ENCODE measurements at regions not wholly inside any gene's neighbourhood (a gene's known extent, or its start where the extent isn't known, plus 50 kb on each side); places are given as distances from the start of the nearest gene placed in this dataset.

- H3K4me3 ChIP-seq (ENCODE audit: low read depth in 1 of 2, low read length in 2 of 2): no peak overlapping the region
- H3K9ac ChIP-seq (ENCODE audit: low read depth in 1 of 2, low read length in 2 of 2): no peak overlapping the region
- H3K27ac ChIP-seq (ENCODE audit: low read depth, low read length): no peak overlapping the region
- H3K4me1 ChIP-seq (ENCODE audit: control insufficient read depth in 1 of 2, insufficient read depth in 2 of 2, low read length in 2 of 2): no peaks in the 10 kb centered on the region
- no peaks in the 10 kb centered on the region for H3K27me3 ChIP-seq (ENCODE audit: control insufficient read depth in 1 of 2, insufficient read depth in 2 of 2, low read length in 2 of 2)
- H3K36me3 ChIP-seq (ENCODE audit: control insufficient read depth in 1 of 2, insufficient read depth in 2 of 2, low read length in 2 of 2): no peaks in the 10 kb centered on the region
- no peaks in the 10 kb centered on the region for H3K9me3 ChIP-seq (ENCODE audit: control insufficient read depth in 1 of 2, low read length in 2 of 2)
Measured at GRCh38 chr5:14090755-14091154, 52.4 kb upstream of the TRIO start.

GRCh38 chr5:14090290-14090689 is 52.9 kb upstream of the TRIO start:
- no peaks in the 10 kb centered on the region for H3K27me3 ChIP-seq (ENCODE audit: control insufficient read depth in 1 of 2, insufficient read depth in 2 of 2, low read length in 2 of 2)
- no peaks in the 10 kb centered on the region for H3K4me1 ChIP-seq (ENCODE audit: control insufficient read depth in 1 of 2, insufficient read depth in 2 of 2, low read length in 2 of 2)
- H3K9me3 ChIP-seq (ENCODE audit: control insufficient read depth in 1 of 2, low read length in 2 of 2): no peaks in the 10 kb centered on the region
- H3K36me3 ChIP-seq (ENCODE audit: control insufficient read depth in 1 of 2, insufficient read depth in 2 of 2, low read length in 2 of 2): no peaks in the 10 kb centered on the region
- no peak overlapping the region for H3K4me3 ChIP-seq (ENCODE audit: low read depth in 1 of 2, low read length in 2 of 2)
- H3K27ac ChIP-seq (ENCODE audit: low read depth, low read length): no peak overlapping the region
- H3K9ac ChIP-seq (ENCODE audit: low read depth in 1 of 2, low read length in 2 of 2): no peak overlapping the region

GRCh38 chr5:14089198-14089597 is 53.9 kb upstream of the TRIO start:
- H3K36me3 ChIP-seq (ENCODE audit: control insufficient read depth in 1 of 2, insufficient read depth in 2 of 2, low read length in 2 of 2): no peaks in the 10 kb centered on the region
- no peaks in the 10 kb centered on the region for H3K4me1 ChIP-seq (ENCODE audit: control insufficient read depth in 1 of 2, insufficient read depth in 2 of 2, low read length in 2 of 2)
- no peak overlapping the region for H3K4me3 ChIP-seq (ENCODE audit: low read depth in 1 of 2, low read length in 2 of 2)
- H3K9ac ChIP-seq (ENCODE audit: low read depth in 1 of 2, low read length in 2 of 2): no peak overlapping the region
- no peaks in the 10 kb centered on the region for H3K27me3 ChIP-seq (ENCODE audit: control insufficient read depth in 1 of 2, insufficient read depth in 2 of 2, low read length in 2 of 2)
- H3K27ac ChIP-seq (ENCODE audit: low read depth, low read length): no peak overlapping the region
- H3K9me3 ChIP-seq (ENCODE audit: control insufficient read depth in 1 of 2, low read length in 2 of 2): no peaks in the 10 kb centered on the region

- Histone ChIP-seq H3K4me1 (ENCODE audit: control insufficient read depth in 1 of 2, insufficient read depth in 2 of 2, low read length in 2 of 2) (no peaks in the 10 kb centered on the region), H3K27me3 (ENCODE audit: control insufficient read depth in 1 of 2, insufficient read depth in 2 of 2, low read length in 2 of 2) (no peaks in the 10 kb centered on the region), H3K4me3 (ENCODE audit: low read depth in 1 of 2, low read length in 2 of 2) (no peak overlapping the region)
Measured at GRCh38 chr5:14086261-14086660, 56.9 kb upstream of the TRIO start.

GRCh38 chr5:14082973-14083372 is 60.2 kb upstream of the TRIO start:
- Histone ChIP-seq H3K27ac (ENCODE audit: low read depth, low read length) (no peak overlapping the region), H3K9ac (ENCODE audit: low read depth in 1 of 2, low read length in 2 of 2) (no peak overlapping the region), H3K4me1 (ENCODE audit: control insufficient read depth in 1 of 2, insufficient read depth in 2 of 2, low read length in 2 of 2) (no peaks in the 10 kb centered on the region), H3K4me3 (ENCODE audit: low read depth in 1 of 2, low read length in 2 of 2) (no peak overlapping the region), H3K27me3 (ENCODE audit: control insufficient read depth in 1 of 2, insufficient read depth in 2 of 2, low read length in 2 of 2) (no peaks in the 10 kb centered on the region), H3K9me3 (ENCODE audit: control insufficient read depth in 1 of 2, low read length in 2 of 2) (no peaks in the 10 kb centered on the region), H3K36me3 (ENCODE audit: control insufficient read depth in 1 of 2, insufficient read depth in 2 of 2, low read length in 2 of 2) (no peaks in the 10 kb centered on the region)

More at GRCh38 chr5:14086261-14086660, 56.9 kb upstream of the TRIO start:
- H3K36me3 ChIP-seq (ENCODE audit: control insufficient read depth in 1 of 2, insufficient read depth in 2 of 2, low read length in 2 of 2): no peaks in the 10 kb centered on the region
- H3K9ac ChIP-seq (ENCODE audit: low read depth in 1 of 2, low read length in 2 of 2): no peak overlapping the region
- no peaks in the 10 kb centered on the region for H3K9me3 ChIP-seq (ENCODE audit: control insufficient read depth in 1 of 2, low read length in 2 of 2)
- H3K27ac ChIP-seq (ENCODE audit: low read depth, low read length): no peak overlapping the region

- Histone ChIP-seq H3K27me3 (ENCODE audit: control insufficient read depth in 1 of 2, insufficient read depth in 2 of 2, low read length in 2 of 2) (no peaks in the 10 kb centered on the region), H3K9ac (ENCODE audit: low read depth in 1 of 2, low read length in 2 of 2) (no peak overlapping the region), H3K4me3 (ENCODE audit: low read depth in 1 of 2, low read length in 2 of 2) (no peak overlapping the region), H3K9me3 (ENCODE audit: control insufficient read depth in 1 of 2, low read length in 2 of 2) (no peaks in the 10 kb centered on the region), H3K36me3 (ENCODE audit: control insufficient read depth in 1 of 2, insufficient read depth in 2 of 2, low read length in 2 of 2) (no peaks in the 10 kb centered on the region), H3K4me1 (ENCODE audit: control insufficient read depth in 1 of 2, insufficient read depth in 2 of 2, low read length in 2 of 2) (no peaks in the 10 kb centered on the region), H3K27ac (ENCODE audit: low read depth, low read length) (no peak overlapping the region)
Measured at GRCh38 chr5:14082523-14082922, 60.6 kb upstream of the TRIO start.

- H3K36me3 ChIP-seq (ENCODE audit: control insufficient read depth in 1 of 2, insufficient read depth in 2 of 2, low read length in 2 of 2): no peaks in the 10 kb centered on the region
- no peaks in the 10 kb centered on the region for H3K9me3 ChIP-seq (ENCODE audit: control insufficient read depth in 1 of 2, low read length in 2 of 2)
- H3K27ac ChIP-seq (ENCODE audit: low read depth, low read length): no peak overlapping the region
- no peaks in the 10 kb centered on the region for H3K4me1 ChIP-seq (ENCODE audit: control insufficient read depth in 1 of 2, insufficient read depth in 2 of 2, low read length in 2 of 2)
- no peaks in the 10 kb centered on the region for H3K27me3 ChIP-seq (ENCODE audit: control insufficient read depth in 1 of 2, insufficient read depth in 2 of 2, low read length in 2 of 2)
- no peak overlapping the region for H3K4me3 ChIP-seq (ENCODE audit: low read depth in 1 of 2, low read length in 2 of 2)
- no peak overlapping the region for H3K9ac ChIP-seq (ENCODE audit: low read depth in 1 of 2, low read length in 2 of 2)
Measured at GRCh38 chr5:14081791-14082190, 61.4 kb upstream of the TRIO start.

GRCh38 chr5:14078716-14079115 is 64.4 kb upstream of the TRIO start:
- Histone ChIP-seq H3K4me3 (ENCODE audit: low read depth in 1 of 2, low read length in 2 of 2) (no peak overlapping the region), H3K27me3 (ENCODE audit: control insufficient read depth in 1 of 2, insufficient read depth in 2 of 2, low read length in 2 of 2) (no peaks in the 10 kb centered on the region), H3K9me3 (ENCODE audit: control insufficient read depth in 1 of 2, low read length in 2 of 2) (no peaks in the 10 kb centered on the region), H3K9ac (ENCODE audit: low read depth in 1 of 2, low read length in 2 of 2) (no peak overlapping the region), H3K36me3 (ENCODE audit: control insufficient read depth in 1 of 2, insufficient read depth in 2 of 2, low read length in 2 of 2) (no peaks in the 10 kb centered on the region), H3K4me1 (ENCODE audit: control insufficient read depth in 1 of 2, insufficient read depth in 2 of 2, low read length in 2 of 2) (no peaks in the 10 kb centered on the region), H3K27ac (ENCODE audit: low read depth, low read length) (no peak overlapping the region)

- H3K9ac ChIP-seq (ENCODE audit: low read depth in 1 of 2, low read length in 2 of 2): no peak overlapping the region
- H3K36me3 ChIP-seq (ENCODE audit: control insufficient read depth in 1 of 2, insufficient read depth in 2 of 2, low read length in 2 of 2): no peaks in the 10 kb centered on the region
- H3K9me3 ChIP-seq (ENCODE audit: control insufficient read depth in 1 of 2, low read length in 2 of 2): no peaks in the 10 kb centered on the region
- no peaks in the 10 kb centered on the region for H3K27me3 ChIP-seq (ENCODE audit: control insufficient read depth in 1 of 2, insufficient read depth in 2 of 2, low read length in 2 of 2)
- H3K4me1 ChIP-seq (ENCODE audit: control insufficient read depth in 1 of 2, insufficient read depth in 2 of 2, low read length in 2 of 2): no peaks in the 10 kb centered on the region
- no peak overlapping the region for H3K27ac ChIP-seq (ENCODE audit: low read depth, low read length)
- no peak overlapping the region for H3K4me3 ChIP-seq (ENCODE audit: low read depth in 1 of 2, low read length in 2 of 2)
Measured at GRCh38 chr5:14077501-14077900, 65.6 kb upstream of the TRIO start.

GRCh38 chr5:14076561-14076960 is 66.6 kb upstream of the TRIO start:
- no peaks in the 10 kb centered on the region for H3K4me1 ChIP-seq (ENCODE audit: control insufficient read depth in 1 of 2, insufficient read depth in 2 of 2, low read length in 2 of 2)
- H3K9ac ChIP-seq (ENCODE audit: low read depth in 1 of 2, low read length in 2 of 2): no peak overlapping the region
- no peaks in the 10 kb centered on the region for H3K36me3 ChIP-seq (ENCODE audit: control insufficient read depth in 1 of 2, insufficient read depth in 2 of 2, low read length in 2 of 2)
- H3K27ac ChIP-seq (ENCODE audit: low read depth, low read length): no peak overlapping the region
- no peaks in the 10 kb centered on the region for H3K9me3 ChIP-seq (ENCODE audit: control insufficient read depth in 1 of 2, low read length in 2 of 2)
- no peaks in the 10 kb centered on the region for H3K27me3 ChIP-seq (ENCODE audit: control insufficient read depth in 1 of 2, insufficient read depth in 2 of 2, low read length in 2 of 2)
- H3K4me3 ChIP-seq (ENCODE audit: low read depth in 1 of 2, low read length in 2 of 2): no peak overlapping the region

GRCh38 chr5:14075937-14076336 is 67.2 kb upstream of the TRIO start:
- Histone ChIP-seq H3K36me3 (ENCODE audit: control insufficient read depth in 1 of 2, insufficient read depth in 2 of 2, low read length in 2 of 2) (no peaks in the 10 kb centered on the region), H3K9ac (ENCODE audit: low read depth in 1 of 2, low read length in 2 of 2) (no peak overlapping the region), H3K4me1 (ENCODE audit: control insufficient read depth in 1 of 2, insufficient read depth in 2 of 2, low read length in 2 of 2) (no peaks in the 10 kb centered on the region), H3K4me3 (ENCODE audit: low read depth in 1 of 2, low read length in 2 of 2) (no peak overlapping the region), H3K27me3 (ENCODE audit: control insufficient read depth in 1 of 2, insufficient read depth in 2 of 2, low read length in 2 of 2) (no peaks in the 10 kb centered on the region), H3K9me3 (ENCODE audit: control insufficient read depth in 1 of 2, low read length in 2 of 2) (no peaks in the 10 kb centered on the region), H3K27ac (ENCODE audit: low read depth, low read length) (no peak overlapping the region)

Measured in duodenal mucosa (tissue), 2 donors.